Fibroblast of the aortic adventitia (primary cell): ENCODE measurements at regions not wholly inside any gene's neighbourhood (a gene's known extent, or its start where the extent isn't known, plus 50 kb on each side); places are given as distances from the start of the nearest gene placed in this dataset.
"Not testable (repeated sequence)": the region's sequence is repeated elsewhere in the genome, so short reads cannot be mapped to it uniquely, and the experiment has no call there.

Source experiments
- DNase-seq: peaks from one replicate; pipeline ENCODE4 v3.0.0-alpha.2; 2010; ENCODE audit warnings: low read depth
- H3K4me3 ChIP-seq: 2 replicates; pipeline ENCODE4 v1.5.1; 2011; ENCODE audit warnings: low read depth, mild to moderate bottlenecking, control low read depth, low read length, moderate library complexity
- CTCF ChIP-seq: IDR thresholded peaks from 2 replicates; pipeline ENCODE4 v1.5.1; 2011; ENCODE audit warnings: mild to moderate bottlenecking, low read length, control low read depth, inconsistent platforms; ENCODE audit not compliant: insufficient read depth

- DNase-seq, result no peak
- no peak for TF ChIP-seq CTCF
- no peak overlapping the region for H3K4me3 ChIP-seq
Observed at GRCh38 chr10:10712155-10712704, 305.4 kb upstream of the CELF2 start.

GRCh38 chr10:10714327-10714726, 303.3 kb upstream of the CELF2 start:
- no peak for DNase-seq
- no peak for TF ChIP-seq CTCF
- H3K4me3 ChIP-seq, result no peak overlapping the region

GRCh38 chr10:10716972-10717371, 300.7 kb upstream of the CELF2 start:
- TF ChIP-seq CTCF, result no peak
- H3K4me3 ChIP-seq, result no peak overlapping the region
- DNase-seq, result no peak

- H3K4me3 ChIP-seq, result no peak overlapping the region
- DNase-seq, result peak; percentile 23
- no peak for TF ChIP-seq CTCF
Observed at GRCh38 chr10:10722422-10722821, 295.2 kb upstream of the CELF2 start.

GRCh38 chr10:10725196-10725595, 292.5 kb upstream of the CELF2 start:
- H3K4me3 ChIP-seq, result no peak overlapping the region
- no peak for TF ChIP-seq CTCF
- DNase-seq, result no peak

- no peak for TF ChIP-seq CTCF
- no peak overlapping the region for H3K4me3 ChIP-seq
- DNase-seq, result no peak
Observed at GRCh38 chr10:10726101-10726500, 291.6 kb upstream of the CELF2 start.

GRCh38 chr10:10727411-10727810, 290.3 kb upstream of the CELF2 start:
- DNase-seq, H3K4me3 ChIP-seq: not testable (repeated sequence)
